DMS153 treated with DMSO at 0.1 percent for 48 hours (cell line): ENCODE measurements at regions not wholly inside any gene's neighbourhood (a gene's known extent, or its start where the extent isn't known, plus 50 kb on each side); places are given as distances from the start of the nearest gene placed in this dataset.
"Not testable (repeated sequence)": the region's sequence is repeated elsewhere in the genome, so short reads cannot be mapped to it uniquely, and the experiment has no call there.

Experiments
- DNase-seq: peaks from one replicate; lab custom pipeline; 2025; ENCODE audit not compliant: unreplicated experiment; lab: John Stamatoyannopoulos, UW

DNA sequence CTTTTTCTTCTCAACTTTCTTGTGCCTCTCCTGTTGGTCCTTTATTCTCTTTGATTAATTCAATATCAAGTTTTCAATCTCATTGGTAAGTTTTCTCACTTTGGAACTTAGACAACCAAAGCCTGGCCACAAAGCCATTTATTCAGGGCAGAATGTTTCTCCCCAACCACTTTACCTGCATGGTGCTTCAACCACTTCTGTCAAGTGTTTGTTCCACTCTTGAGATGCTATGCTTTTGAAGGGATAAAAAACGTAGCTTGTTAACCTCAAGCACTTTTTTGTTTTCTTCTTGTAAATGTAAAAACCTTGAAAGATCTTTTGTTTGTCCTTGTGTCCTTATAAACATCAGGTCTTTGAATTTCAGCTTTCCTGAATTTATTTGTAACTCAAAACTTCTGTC lies 966.7 kb downstream of the MAT2B start:
- DNase-seq, result no peak

DNA sequence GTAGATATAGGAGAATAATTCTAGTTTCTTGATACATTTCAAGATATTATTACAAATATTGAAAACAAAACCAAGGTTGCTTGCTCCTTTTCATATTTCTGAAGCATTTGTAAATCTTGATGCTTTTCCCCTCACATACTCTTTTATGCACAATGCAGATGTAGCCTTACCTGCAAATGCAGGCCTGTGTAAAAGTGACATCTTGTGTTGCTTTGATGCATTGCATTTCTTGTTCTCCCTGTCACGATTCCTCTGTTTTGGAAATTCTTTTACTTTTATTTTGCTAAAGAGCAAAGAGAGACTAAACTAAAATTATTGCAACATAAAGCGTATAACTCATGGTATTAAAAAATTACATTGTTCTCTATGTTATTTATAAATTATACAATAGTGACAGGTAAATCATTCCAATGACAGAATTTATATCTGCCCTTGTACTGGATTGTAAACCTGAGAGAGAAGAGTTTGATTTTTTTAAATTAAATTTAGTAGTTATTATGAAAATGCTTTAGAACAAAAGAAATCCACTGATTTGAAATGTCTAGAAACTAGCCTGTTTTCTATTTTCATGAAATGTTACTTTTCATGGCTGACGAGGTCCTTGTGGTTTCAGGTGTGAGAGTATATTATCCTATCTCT lies 970.0 kb downstream of the MAT2B start:
- DNase-seq, result no peak

DNA sequence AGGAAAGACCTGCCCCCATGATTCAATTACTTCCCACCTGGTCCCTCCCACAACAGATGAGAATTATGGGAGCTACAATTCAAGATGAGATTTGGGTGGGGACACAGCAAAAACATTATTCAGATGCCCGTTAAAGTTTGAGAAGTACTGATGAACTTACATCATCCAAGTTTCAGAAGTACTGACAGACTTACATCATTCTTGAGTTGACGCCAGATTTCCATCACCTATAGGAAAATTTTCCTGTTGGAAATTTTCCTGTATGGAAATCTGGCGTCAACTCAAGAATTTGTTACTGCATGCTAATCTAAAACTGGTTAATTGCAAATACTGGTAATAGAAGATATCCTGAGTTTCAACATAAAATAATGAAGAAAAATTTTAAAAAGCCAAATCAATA lies 975.9 kb downstream of the MAT2B start:
- DNase-seq, result no peak

DNA sequence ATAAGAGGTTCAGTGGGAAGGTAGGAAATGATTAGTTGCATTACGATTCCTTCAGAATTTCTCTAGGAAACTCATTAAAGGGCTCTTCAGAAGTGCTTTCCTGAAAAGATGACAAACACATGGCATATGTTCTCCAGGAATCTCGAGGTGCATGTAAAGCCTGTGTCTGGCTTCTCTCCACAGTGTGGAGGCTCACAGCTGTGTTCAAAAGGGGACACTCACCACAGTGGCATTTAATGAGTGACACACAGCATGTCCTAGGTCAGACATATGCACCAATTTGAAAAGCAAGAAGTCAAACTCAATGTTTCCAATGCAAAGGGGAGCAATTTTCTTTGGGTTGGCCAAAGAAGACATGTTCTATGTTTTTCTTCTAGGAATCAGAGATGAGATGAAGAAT lies 976.9 kb downstream of the MAT2B start:
- no peak for DNase-seq

DNA sequence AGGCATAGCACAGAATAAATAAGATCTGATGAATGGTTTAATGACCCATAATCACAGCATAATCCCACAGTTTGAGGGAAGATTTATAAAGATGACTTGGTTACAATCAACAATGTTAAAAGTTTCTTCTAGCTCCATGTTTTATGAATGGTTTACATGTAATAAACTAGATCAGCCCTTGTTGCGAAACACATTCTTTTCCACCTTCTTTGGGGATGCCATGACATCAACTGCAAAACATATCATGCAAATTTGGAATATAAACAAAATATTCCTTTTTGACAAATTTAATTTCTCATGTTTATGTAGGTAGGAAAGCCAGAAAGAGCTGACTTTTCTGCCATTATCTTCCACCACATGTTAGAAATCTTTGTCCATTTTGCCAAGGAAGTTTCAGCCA lies 979.5 kb downstream of the MAT2B start:
- no peak for DNase-seq

DNA sequence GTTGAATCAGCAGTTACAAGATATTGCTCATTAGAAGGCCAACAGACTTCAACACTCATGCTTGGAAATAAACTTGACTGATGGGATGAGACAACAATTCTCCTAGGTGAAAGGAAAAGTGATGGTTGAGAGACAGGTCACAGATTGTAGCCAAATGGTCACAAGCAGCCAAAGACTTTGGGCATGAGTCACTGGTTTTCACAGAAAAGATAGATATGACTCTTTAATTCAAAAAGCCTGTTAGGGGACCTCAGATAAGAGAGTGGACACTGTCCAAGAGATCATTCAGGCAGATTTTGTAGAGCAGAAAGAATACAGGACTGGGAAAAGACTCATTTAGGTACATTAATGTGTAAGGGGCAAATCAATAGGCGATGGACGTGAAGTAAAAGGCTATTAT lies 982.5 kb downstream of the MAT2B start:
- DNase-seq, result no peak

DNA sequence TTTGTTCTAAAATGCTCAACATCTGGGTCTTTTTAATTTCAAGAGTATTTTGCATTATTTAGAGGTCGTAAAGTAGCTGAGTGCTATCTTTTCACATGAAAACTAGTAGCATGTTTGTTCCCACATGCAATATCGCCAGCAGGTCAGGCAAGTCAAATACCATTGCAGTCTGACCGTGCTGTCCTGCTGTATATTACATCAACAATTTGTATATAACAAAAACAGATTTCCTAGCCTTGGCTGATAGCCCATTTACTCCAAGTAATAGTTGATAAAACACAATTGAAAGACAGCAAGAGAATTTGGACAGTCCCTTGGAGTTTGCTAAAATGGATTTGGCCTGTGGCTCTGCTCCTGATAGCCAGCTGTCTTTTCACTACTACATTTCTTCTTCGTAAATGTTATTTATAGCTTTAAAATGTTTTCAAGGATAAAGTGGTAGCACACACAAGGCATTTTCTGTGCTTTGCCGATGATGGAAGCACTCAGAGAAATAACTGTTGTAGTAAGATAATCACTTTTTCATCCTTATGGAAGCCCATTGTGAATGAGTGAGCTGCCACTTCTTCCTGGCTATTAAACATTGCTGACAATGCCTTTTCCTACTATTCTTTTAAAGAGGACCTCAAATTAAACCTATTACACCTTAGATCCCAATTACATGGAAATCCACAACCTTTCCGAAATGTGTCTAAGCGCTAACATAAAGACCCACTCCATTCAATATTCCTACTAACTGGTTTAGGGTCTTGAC lies 992.1 kb downstream of the MAT2B start:
- no peak for DNase-seq

DNA sequence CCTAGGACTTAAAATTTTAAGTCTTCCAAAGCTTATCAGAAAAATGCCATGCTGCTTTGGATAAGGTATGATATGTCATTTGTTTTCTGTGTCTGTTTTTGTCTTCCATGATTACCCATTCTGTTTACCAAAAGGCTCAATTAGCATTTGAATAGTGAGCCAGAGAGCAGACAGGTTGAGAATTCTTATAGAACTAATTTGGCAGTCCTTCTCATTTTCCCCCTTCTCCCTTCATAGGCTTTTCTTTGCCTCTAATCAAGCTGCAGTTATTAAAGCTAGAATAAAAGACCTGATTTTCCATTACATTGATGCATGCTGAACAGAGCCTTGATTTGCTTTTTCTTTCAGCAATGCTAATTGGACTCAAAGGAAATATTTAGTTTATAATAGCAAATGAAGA lies 993.0 kb downstream of the MAT2B start:
- no peak for DNase-seq

DNA sequence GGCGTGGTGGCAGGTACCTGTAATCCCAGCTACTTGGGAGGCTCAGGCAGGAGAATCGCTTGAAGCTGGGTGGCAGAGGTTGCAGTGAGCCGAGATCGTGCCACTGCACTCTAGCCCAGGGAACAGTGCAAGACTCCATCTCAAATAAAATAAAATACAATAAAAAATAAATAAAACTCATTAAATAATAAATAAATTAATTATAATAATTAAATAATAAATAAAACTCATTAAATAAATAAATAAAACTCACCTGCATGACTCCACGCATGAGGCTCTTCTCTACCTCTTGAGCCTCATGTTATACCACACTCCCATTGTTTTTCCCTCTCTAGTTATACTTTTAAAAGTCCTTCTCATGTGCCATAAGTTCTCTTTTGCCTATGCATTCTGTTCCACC lies 995.4 kb downstream of the MAT2B start:
- DNase-seq, result no peak

DNA sequence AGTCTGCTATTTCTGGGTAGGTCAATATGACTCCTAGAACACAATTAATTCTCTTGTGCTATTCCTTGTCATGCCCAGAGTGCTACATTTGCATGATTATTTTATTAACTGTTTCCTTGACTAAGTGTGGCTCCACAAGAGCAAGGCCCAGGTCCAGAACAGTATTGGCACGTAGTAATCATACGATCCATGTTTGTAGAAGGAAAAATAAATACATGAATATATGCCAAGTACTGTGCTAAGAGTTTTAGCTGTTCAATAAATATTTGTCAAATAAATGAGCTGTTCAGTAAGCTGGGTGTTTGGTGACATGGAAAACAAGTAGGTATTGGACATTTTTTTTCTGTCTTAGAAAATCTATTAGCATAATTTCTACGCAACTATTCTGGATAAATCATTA lies 995.9 kb downstream of the MAT2B start:
- DNase-seq, result no peak

DNA sequence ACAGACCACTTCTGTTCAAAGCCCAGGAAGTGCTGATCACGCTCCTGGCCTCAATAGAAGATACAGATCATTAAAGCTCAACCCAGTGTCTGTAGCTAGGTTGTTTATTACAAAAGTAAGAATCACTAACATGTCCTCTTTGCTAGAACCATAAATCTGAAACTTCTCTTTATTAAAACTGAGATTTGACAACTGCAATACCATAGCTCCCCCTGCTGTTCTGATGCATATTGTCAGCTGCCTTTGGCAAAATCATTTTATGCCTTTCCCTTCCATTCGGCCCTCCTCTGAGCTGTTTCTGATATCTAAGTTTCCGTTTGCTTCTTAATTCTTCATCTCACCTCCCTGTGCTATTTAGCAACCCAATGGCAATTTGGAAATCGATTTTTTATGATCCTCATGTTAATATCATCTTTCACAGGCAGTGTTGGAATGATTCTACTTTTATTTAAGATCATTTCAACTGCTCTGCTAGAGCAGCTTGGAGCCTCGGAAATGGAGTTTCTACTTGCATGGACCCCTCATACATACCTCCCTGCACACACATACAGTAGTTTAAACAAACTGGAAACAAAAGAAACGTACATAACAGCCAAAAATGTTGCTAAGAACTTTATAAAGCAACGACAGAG lies 998.8 kb downstream of the MAT2B start:
- DNase-seq, result no peak

DNA sequence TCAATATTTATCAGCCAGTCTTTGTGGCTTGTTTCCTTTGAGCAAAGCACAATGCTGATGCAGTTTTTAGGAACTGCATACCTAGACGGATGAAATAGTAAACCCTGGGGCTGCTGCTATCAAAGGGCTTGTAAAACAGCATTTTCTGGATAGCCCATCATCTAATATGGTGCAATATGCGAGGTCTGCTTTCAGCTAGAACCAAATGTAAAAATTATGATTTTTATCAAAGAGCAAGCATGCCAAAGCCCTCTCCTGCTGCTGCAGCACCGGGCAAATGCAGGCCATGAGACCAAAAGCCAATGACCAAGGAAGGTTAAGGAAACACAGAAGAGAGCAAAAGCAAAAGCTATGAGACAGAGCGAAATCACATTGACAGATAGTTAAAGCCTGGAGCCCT lies 1000.4 kb downstream of the MAT2B start:
- DNase-seq, result no peak

DNA sequence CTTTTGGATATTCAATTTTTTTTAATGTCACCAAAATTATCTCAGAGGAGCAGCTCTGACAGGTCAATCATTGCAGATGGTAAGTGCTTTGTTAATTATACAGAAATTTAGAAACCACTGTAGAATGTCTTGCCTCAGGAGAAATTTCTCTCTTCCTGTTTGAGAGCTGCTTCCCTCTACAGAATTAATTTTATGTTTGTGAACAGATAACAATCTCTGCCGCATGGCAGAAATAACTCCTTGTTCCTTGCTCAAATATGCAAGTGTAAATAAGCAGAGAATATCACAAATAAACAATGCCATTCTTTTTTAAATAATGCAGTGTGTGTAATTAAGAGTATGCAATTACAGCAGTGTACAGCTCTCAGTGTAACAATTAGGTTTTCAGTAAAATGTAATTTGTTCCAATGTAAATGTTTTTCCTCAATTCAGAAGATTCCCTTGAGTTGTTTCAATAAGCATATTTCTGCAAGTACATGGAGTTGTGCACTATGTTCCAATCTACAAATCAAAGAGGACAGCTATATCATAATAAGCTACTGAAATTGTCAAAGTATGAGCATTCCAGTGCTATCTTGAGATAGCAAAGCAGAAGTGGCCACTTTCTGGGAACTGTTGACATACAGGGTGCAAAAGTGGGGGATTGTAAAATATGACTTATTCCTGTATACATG lies 1012.8 kb downstream of the MAT2B start:
- no peak for DNase-seq

DNA sequence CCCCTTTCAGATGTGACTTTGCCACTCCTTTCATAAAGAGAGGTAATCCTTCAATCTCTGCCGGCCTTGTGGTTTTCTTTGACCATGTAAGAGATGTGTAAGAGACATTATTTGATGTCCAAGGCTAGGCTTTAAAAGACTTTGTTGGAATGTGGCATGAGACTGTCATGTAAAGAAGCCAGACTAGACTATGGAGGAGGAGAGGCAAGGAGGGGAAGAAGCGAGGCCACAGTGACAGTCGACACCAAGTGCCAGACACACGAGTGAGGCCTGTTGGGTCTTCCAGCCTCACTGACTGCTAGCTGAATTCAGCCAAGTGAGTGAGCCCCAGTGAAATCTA lies 1013.3 kb downstream of the MAT2B start:
- no peak for DNase-seq

DNA sequence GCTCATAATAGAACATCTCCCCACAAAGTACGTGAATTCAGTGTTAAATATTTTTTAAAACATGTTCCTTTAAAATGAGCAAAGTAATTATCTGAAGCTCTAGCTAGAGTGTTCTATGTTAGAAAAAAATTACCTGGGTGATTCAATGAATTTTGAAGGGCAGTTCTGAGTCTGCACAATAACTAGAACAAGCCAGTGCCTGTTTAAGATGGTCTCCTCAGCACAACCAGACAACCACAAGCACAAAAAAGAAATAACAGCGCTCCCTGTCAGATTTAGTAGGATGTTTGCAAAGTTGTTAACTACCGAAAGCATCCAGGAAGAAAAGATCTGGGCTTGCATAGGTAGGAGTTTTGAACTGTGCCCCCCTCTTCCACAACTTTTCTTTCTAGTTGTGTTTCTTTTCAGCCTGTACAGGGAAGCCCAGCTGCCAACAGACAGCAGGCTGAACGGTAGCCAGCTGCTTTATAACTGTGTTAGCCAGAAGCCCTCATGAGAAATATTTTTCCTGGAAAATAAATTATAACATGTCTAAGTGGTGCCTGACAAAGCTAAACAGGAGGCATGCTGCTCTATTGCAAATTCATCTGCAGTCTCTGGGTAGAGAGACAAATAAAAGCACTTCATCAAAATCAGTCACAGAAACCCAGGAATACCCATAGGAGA lies 1026.9 kb downstream of the MAT2B start:
- no peak for DNase-seq

DNA sequence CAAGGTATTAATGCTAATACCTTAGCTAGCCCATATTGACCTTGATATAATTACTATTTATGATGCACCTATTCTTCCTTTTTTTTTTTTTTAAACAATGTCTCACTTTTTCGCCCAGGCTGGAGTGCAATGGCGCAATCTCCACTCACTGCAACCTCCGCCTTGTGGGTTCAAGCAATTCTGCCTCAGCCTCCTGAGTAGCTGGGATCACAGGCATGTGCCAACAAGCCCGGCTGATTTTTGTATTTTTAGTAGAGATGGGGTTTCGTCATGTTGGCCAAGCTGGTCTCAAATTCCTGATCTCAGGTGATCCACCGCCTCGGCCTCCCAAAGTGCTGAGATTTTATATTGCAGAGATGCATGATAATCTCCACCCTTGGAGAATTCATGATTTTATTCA lies 1028.0 kb downstream of the MAT2B start:
- not testable (repeated sequence) for DNase-seq

DNA sequence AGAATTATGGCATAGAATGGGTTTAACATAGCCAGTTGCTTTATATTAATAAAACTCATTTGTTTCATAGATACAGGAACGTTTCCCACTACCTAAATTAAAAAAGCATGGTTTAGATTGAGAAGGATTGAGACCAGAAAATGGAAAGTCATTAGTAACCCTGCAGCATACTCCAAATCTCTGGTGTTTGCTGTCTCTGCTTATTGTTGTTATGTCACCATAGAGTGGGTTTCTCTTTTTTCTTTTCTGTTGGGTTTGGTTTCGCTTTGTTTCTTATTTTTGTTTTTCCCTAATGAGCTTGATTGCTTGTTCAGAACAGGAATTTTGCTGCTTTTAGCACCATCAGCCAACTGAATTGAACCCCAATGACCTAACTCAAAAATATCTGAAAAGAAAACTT lies 1034.8 kb downstream of the MAT2B start:
- no peak for DNase-seq

DNA sequence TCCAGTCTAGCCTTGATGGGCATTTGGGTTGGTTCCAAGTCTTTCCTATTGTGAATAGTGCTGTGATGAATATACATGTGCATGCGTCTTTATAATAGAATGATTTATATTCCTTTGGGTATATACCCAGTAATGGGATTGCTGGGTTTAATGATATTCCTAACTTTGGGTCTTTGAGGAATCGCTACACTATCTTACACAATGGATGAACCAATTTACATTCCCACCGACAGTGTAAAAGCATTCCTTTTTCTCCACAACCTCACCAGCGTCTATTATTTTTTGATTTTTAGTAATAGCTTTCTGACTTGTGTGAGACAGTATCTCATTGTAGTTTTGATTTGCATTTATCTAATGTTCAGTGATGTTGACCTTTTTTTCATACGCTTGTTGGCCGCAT lies 1040.1 kb downstream of the MAT2B start:
- no peak for DNase-seq

DNA sequence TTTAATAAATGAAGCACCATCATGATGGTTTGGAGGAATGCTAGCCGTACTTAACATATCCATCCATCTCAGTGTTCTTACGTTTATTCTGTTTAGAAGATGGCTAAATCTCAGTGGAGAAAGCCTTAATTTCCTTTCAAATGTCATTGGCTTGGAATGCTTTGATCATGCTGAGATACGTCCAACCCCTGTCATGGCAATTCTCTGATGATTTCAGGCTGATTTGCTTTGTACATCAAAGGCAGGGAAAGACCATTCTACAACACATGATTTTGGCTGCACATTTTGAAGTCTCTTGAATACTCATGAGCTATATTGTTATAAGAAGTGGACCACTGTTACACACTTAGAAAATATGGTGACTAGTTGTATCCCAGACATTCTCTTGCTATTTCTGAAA lies 1048.4 kb downstream of the MAT2B start:
- DNase-seq, result no peak

DNA sequence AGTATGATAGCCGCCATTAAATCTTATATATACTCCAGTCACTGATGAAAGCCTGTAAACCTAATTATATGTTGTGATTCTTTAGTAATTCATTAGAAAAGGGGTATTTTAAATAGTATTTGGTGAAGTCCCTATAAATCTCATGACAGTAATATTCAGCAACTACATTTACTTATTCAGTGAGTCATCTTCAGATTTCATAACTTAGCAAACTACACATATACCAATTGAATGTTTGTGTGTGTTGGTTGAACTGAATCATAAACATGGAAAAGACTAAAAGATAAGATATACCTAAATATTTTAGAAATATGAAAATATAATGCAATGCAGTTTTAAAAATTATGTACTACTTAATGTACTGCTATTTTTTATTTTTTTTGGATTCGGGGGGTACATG lies 1050.4 kb downstream of the MAT2B start:
- no peak for DNase-seq

DNA sequence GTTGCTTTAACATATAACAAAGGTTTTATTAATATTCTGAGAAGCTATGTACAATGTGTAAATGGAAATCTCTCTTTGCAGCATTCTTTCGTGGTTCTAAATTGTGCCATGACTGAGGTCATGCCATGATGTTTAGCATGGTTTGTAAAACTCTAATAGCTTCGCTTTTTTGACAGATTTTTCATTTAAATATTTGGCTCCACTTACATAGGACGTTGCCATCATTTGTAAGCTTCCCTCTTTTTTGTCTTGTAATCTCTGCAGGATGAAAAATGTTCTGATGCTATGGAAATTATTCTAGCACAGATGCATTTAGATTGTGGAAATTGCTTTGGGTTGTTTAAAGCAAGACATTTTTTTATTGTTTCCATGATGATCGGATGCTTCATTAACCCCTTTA lies 1054.8 kb downstream of the MAT2B start:
- no peak for DNase-seq
